ENCODE measurements at regions not wholly inside any gene's neighbourhood (a gene's known extent, or its start where the extent isn't known, plus 50 kb on each side); places are given as distances from the start of the nearest gene placed in this dataset.

GRCh38 chr11:103727262-103727661, 309.2 kb upstream of the DDI1 start:
- TF ChIP-seq CTCF (IDR thresholded peaks at IDR 0.05; ENCODE audit: low read depth, low read length, missing input control) (no peak), GABPA (IDR thresholded peaks at IDR 0.05 in 1 of 2, conservative IDR thresholded peaks at IDR 0.05 in 1 of 2) (no peak), JUND (IDR thresholded peaks at IDR 0.05) (no peak), RXRA (IDR thresholded peaks at IDR 0.05) (no peak), MAX (IDR thresholded peaks at IDR 0.05) (no peak), EGR1 (IDR thresholded peaks at IDR 0.05; ENCODE audit: low read depth in 2 of 2) (no peak), ATF3 (IDR thresholded peaks at IDR 0.05) (no peak), RAD21 (IDR thresholded peaks at IDR 0.05) (no peak), SP1 (IDR thresholded peaks at IDR 0.05) (no peak), ZBTB33 (IDR thresholded peaks at IDR 0.05) (no peak), TAF1 (conservative IDR thresholded peaks at IDR 0.05) (no peak)

Measured in liver (tissue), 3 donors.